ENCODE measurements at regions not wholly inside any gene's neighbourhood (a gene's known extent, or its start where the extent isn't known, plus 50 kb on each side); places are given as distances from the start of the nearest gene placed in this dataset.
A peak's percentile ranks its signal among the peaks of the same experiment; 100 is the strongest.

GRCh38 chr17:77382966-77383612 lies 242.3 kb downstream of the SEC14L1 start:
- ATAC-seq (no peak), FAIRE-seq (no peak), DNase-seq (ENCODE audit: extremely low read depth in 1 of 4, low spot score in 3 of 4) (no peak)
- no peak overlapping the region for H3K27ac ChIP-seq (ENCODE audit: extremely low read depth, low read depth, low read length)
- no peaks in the 10 kb centered on the region for H3K9me3 ChIP-seq (replicated peaks; ENCODE audit: control insufficient read depth, insufficient read depth, low read depth, low read length)
- H3K4me1 ChIP-seq (replicated peaks in 1 of 2; ENCODE audit: control insufficient read depth in 2 of 2, insufficient read depth in 2 of 2, low read length in 2 of 2), result peaks cover 18 to 53% of the 10 kb centered on the region in 2 experiments; a peak in 4 of 5 replicates
- no peaks in the 10 kb centered on the region for H3K27me3 ChIP-seq (ENCODE audit: control insufficient read depth in 2 of 2, insufficient read depth in 2 of 2, low read length in 2 of 2)
- TF ChIP-seq KDM1A (IDR thresholded peaks at IDR 0.05) (0 out of 4 replicates have a peak, but pooled peaks of 1 of the 2 experiments have one; percentile 44), ZSCAN32 (CRISPR knock-in tag; IDR thresholded peaks at IDR 0.05) (no peak)
- 0 out of 3 replicates have a peak, but pooled peaks cover 6% of the 10 kb centered on the region for H3K36me3 ChIP-seq (ENCODE audit: control insufficient read depth, insufficient read depth, low read length)
- H3K4me2 ChIP-seq (ENCODE audit: insufficient read depth, low read length), result no peak overlapping the region
- peaks cover 68% of the 10 kb centered on the region for H4K20me1 ChIP-seq (replicated peaks; ENCODE audit: control insufficient read depth, insufficient read depth, low read length)
- H3K9ac ChIP-seq (ENCODE audit: insufficient read depth in 1 of 2, low read depth in 2 of 2, low read length in 2 of 2), result no peak overlapping the region; a peak in 1 of 4 replicates
- intact Hi-C loops (cut with micrococcal nuclease) (no loop called here), in situ Hi-C loops (cut with MboI) (no loop called here)
- WGBS (ENCODE audit: insufficient coverage, low coverage, missing lambda C conversion rate), result 85% methylated on average over 8 of the region's 8 CpGs
- no peak overlapping the region for H2AFZ ChIP-seq (ENCODE audit: low read depth, low read length)
- peaks cover 48% of the 10 kb centered on the region for H3K79me2 ChIP-seq (ENCODE audit: control insufficient read depth, insufficient read depth, low read length)
- H3K4me3 ChIP-seq, result no peak overlapping the region
- CTCF ChIA-PET (ENCODE audit: low intra/inter-chr PET ratio), result no interaction called here
- H3K9me1 ChIP-seq (ENCODE audit: control insufficient read depth, insufficient read depth, low read length), result peaks cover 5% of the 10 kb centered on the region
- no TSS peak for BruUV-seq (replicated peaks)
- POLR2A ChIA-PET, result interaction anchor here (0.6 kb wide), 3 partner anchors 24 to 165 kb away, joined by 3 read pairs; no protein-coding TSS in a partner anchor

DNA sequence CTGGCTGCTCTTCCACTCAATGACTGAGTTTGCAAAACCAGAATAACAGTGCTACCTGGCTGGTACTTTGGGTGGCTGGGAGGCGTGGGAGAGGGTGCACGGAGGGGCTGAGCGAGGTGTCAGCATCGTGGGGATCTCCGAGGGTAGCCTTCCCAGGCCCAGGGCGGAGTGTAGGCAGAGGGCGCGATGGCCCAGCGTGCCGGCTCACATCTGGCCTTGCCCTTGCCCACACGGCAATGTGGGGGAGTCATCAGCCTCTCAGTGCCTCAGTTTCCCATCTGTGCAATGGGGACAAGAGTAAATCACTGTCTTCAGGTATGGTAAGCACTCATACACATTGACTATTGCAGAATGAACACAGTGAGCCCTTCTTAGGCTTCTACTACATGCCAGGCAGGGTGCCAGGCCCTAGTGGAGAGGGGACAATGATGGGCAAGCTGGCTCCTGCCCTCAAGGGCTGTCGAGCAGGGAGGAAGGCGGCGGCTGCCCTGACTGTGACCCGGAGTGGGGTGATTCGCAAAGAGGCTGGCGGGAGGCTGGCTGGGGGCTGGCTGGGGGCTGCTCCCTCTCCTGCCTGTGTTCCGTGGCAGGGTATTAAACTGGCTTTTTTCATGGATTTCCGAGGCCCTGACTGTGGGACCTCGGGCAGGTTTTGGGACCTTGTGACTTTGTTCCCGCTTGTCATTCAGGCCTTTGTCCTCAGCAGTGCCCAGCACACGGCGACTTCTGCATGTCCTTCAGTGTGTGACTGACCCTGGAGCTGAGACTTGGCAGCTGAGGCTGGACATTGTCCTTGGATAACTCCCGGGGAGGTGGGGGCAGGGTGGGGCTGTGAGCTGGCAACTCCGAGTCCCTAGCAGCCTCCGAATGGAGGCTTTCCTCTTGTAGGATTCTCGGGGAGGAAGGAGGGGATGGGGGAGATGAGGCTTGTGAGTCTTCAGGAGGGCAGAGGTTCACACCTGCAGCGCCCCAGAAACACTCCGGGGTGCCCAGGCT lies 243.1 kb downstream of the SEC14L1 start:
- 0 out of 3 replicates have a peak, but pooled peaks cover 6% of the 10 kb centered on the region for H3K36me3 ChIP-seq (ENCODE audit: control insufficient read depth, insufficient read depth, low read length)
- CTCF ChIA-PET (ENCODE audit: low intra/inter-chr PET ratio), result no interaction called here
- H4K20me1 ChIP-seq (replicated peaks; ENCODE audit: control insufficient read depth, insufficient read depth, low read length), result peaks cover 61% of the 10 kb centered on the region
- in situ Hi-C loops (cut with MboI), result no loop called here
- TF ChIP-seq POLR3A (IDR thresholded peaks at IDR 0.05; ENCODE audit: borderline replicate concordance, extremely low read depth, insufficient read depth, insufficient read length), result no peak
- H3K4me1 ChIP-seq (replicated peaks in 1 of 2; ENCODE audit: control insufficient read depth in 2 of 2, insufficient read depth in 2 of 2, low read length in 2 of 2), result peaks cover 25 to 58% of the 10 kb centered on the region in 2 experiments
- FAIRE-seq (no peak), DNase-seq (ENCODE audit: extremely low read depth in 1 of 4, low spot score in 3 of 4) (no peak), ATAC-seq (no peak)
- H3K9ac ChIP-seq (ENCODE audit: insufficient read depth in 1 of 2, low read depth in 2 of 2, low read length in 2 of 2), result no peak overlapping the region; a peak in 1 of 4 replicates
- WGBS (ENCODE audit: insufficient coverage, low coverage, missing lambda C conversion rate), result 89% methylated on average over 17 of the region's 29 CpGs
- H3K4me3 ChIP-seq, result no peak overlapping the region
- H3K79me2 ChIP-seq (ENCODE audit: control insufficient read depth, insufficient read depth, low read length), result peaks cover 53% of the 10 kb centered on the region
- H3K4me2 ChIP-seq (ENCODE audit: insufficient read depth, low read length), result no peak overlapping the region
- H3K9me1 ChIP-seq (ENCODE audit: control insufficient read depth, insufficient read depth, low read length), result peaks cover 5% of the 10 kb centered on the region
- intact Hi-C loops (cut with micrococcal nuclease), result no loop called here
- no peaks in the 10 kb centered on the region for H3K9me3 ChIP-seq (replicated peaks; ENCODE audit: control insufficient read depth, insufficient read depth, low read depth, low read length)
- POLR2A ChIA-PET, result interaction anchor here (0.6 kb wide), 1 partner anchor 81 kb away, joined by 3 read pairs; no protein-coding TSS in a partner anchor
- H3K27ac ChIP-seq (ENCODE audit: extremely low read depth, low read depth, low read length), result no peak overlapping the region
- H2AFZ ChIP-seq (ENCODE audit: low read depth, low read length), result no peak overlapping the region
- BruUV-seq (replicated peaks), result no TSS peak
- H3K27me3 ChIP-seq (ENCODE audit: control insufficient read depth in 2 of 2, insufficient read depth in 2 of 2, low read length in 2 of 2), result no peaks in the 10 kb centered on the region
